AG04449 (cell line): ENCODE measurements at regions not wholly inside any gene's neighbourhood (a gene's known extent, or its start where the extent isn't known, plus 50 kb on each side); places are given as distances from the start of the nearest gene placed in this dataset.
"Not testable (repeated sequence)": the region's sequence is repeated elsewhere in the genome, so short reads cannot be mapped to it uniquely, and the experiment has no call there.

Experiments
- CTCF ChIA-PET: fragments of 350-600 bp; formaldehyde crosslinking; extraction: SDS; loops from one replicate; lab custom pipeline; 2021; ENCODE audit warnings: antibody characterized with exemption; lab: Yijun Ruan, JAX
- POLR2A ChIA-PET: fragments of 400-600, 350-600 bp; formaldehyde crosslinking; extraction: SDS; loops from one replicate; lab custom pipeline; 2020; ENCODE audit warnings: antibody characterized with exemption, inconsistent platforms; lab: Yijun Ruan, JAX
- DNase-seq: peaks from one replicate; pipeline ENCODE4 v3.0.0-alpha.2; 2010; ENCODE audit warnings: low read depth, low spot score
- H3K4me3 ChIP-seq: 2 replicates; pipeline ENCODE4 v1.5.1; 2011; ENCODE audit warnings: low read depth, mild to moderate bottlenecking, control low read depth, low read length
- CTCF ChIP-seq: IDR thresholded peaks from one replicate; pipeline ENCODE4 v1.5.1; 2011; ENCODE audit warnings: mild to moderate bottlenecking, moderate library complexity, low read length, control low read depth, inconsistent platforms; ENCODE audit not compliant: insufficient read depth; ENCODE audit errors: missing control alignments

DNA sequence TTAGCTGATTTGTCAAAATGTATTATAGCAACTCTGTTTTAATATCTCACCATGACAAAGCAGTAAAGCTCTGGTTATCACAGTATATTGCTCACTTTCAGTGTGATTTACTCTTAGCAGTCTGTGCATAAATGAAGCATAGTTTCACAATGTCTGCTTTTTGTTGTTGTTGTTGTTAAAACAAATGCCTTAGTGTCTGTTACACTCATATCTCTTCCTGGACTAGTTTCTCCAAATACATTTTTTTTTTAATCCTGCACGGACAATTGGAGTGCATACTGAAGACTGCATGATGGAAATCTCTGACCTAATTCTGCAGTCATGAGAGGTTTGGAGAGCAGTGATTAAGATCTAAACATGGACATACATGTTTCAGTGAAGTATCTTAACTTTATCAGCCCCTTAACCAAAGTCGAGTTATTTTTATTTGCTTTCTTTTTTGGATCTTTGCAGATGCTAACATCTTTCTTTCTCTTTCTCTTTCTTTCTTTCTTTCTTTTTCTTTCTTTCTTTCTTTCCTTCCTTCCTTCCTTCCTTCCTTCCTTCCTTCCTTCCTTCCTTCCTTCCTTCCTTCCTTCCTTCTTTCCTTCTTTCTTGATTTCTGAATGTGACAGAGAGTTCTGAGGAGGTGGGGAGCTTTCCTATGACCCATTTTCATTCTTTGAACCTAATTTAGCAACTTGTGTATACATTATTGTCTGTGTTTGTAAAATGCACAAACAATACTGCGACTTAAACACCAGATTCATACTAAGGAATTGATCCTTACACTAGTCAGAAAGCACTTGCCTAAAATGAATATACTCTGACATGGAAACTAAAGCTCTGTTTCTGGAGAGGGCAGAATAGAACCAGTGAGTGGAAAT is 161.5 kb upstream of the AGR3 start:
- TF ChIP-seq CTCF, result no peak
- DNase-seq, result no peak
- CTCF ChIA-PET, result interaction anchor here (1.2 to 1.9 kb wide), 2 partner anchors 15 to 63 kb away, joined by 3 to 6 read pairs; no protein-coding TSS in a partner anchor
- H3K4me3 ChIP-seq, result no peak overlapping the region
- POLR2A ChIA-PET, result no interaction called here

- CTCF ChIA-PET, result interaction anchor here (1.9 kb wide), 1 partner anchor 14 kb away, joined by 6 read pairs; no protein-coding TSS in a partner anchor
These were observed 162.6 kb upstream of the AGR3 start for GRCh38 chr7:17044396-17044795.

DNA sequence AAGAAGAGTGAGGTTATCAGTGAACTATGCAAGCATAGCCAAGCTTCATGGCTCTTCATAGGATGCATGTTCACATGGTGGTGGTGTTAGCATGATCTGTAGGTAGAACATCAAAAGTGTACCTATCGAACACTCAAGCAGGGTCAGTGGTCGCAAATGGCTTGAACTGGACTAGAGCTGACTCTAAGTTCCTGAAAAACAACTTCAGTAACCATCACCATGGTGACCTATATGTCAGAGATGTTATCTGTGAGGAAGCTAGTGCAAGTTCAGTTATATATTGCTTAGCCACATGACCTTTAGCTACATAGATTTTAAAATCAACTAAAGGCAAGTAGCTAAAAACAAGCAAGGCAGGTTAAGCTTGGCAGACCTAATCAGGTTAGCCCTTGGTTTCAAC is 163.1 kb upstream of the AGR3 start:
- POLR2A ChIA-PET, result no interaction called here

More at GRCh38 chr7:17044396-17044795, 162.6 kb upstream of the AGR3 start:
- no peak overlapping the region for H3K4me3 ChIP-seq
- POLR2A ChIA-PET, result no interaction called here
- TF ChIP-seq CTCF, result no peak
- DNase-seq, result no peak

DNA sequence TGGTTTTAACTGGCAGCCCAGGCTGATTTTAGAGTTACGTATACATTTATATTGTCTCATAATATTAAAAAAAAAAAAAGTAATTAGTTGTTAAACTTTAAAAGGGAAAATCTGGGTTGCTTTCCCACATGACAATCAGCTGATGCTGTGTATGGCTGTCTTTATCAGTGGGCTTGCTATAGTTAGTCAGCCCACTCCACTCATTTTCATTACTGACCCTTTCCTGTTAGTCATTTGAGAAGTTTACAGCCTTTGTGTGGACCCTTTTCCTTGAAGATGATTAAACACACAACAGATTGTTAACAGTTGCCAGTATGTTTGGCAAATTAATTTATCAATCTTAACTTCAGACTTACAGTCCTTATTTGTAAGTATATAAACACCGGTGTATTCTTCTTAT is 164.5 kb upstream of the AGR3 start:
- DNase-seq, result no peak
- POLR2A ChIA-PET, result no interaction called here
- CTCF ChIA-PET, result interaction anchor here (1.2 to 4.9 kb wide), 2 partner anchors 17 to 154 kb away, joined by 3 to 27 read pairs; no protein-coding TSS in a partner anchor
- no peak overlapping the region for H3K4me3 ChIP-seq
- TF ChIP-seq CTCF, result no peak

More for the DNA sequence above, 163.1 kb upstream of the AGR3 start:
- no peak overlapping the region for H3K4me3 ChIP-seq
- DNase-seq, result no peak
- CTCF ChIA-PET, result interaction anchor here (0.8 to 4.9 kb wide), 3 partner anchors 10 to 18 kb away, joined by 3 to 27 read pairs (median 6); no protein-coding TSS in a partner anchor
- TF ChIP-seq CTCF, result no peak

GRCh38 chr7:17046666-17047065 is 164.9 kb upstream of the AGR3 start:
- CTCF ChIA-PET, result interaction anchor here (1.2 to 4.9 kb wide), 2 partner anchors 16 to 155 kb away, joined by 3 to 27 read pairs; no protein-coding TSS in a partner anchor
- H3K4me3 ChIP-seq, result no peak overlapping the region
- no peak for DNase-seq
- TF ChIP-seq CTCF, result no peak
- POLR2A ChIA-PET, result no interaction called here

- CTCF ChIA-PET, result interaction anchor here (1.7 kb wide), 1 partner anchor 10 kb away, joined by 7 read pairs; no protein-coding TSS in a partner anchor
- POLR2A ChIA-PET, DNase-seq, H3K4me3 ChIP-seq: not testable (repeated sequence)
These were observed 171.4 kb upstream of the AGR3 start for GRCh38 chr7:17053164-17053563.
